Testis (tissue), 2 donors: ENCODE measurements at regions not wholly inside any gene's neighbourhood (a gene's known extent, or its start where the extent isn't known, plus 50 kb on each side); places are given as distances from the start of the nearest gene placed in this dataset.

ENCODE experiments used
- DNase-seq: peaks from one replicate; pipeline ENCODE4 v3.0.0-alpha.2; 2019
- H3K27ac ChIP-seq, 2 donors: fragments of 200-600 bp; sonication (generic); one replicate each; pipeline ENCODE4 v1.5.1; 2019
- H3K27me3 ChIP-seq: fragments of 200-600 bp; sonication (generic); one replicate; pipeline ENCODE4 v1.5.1; 2019
- H3K36me3 ChIP-seq: fragments of 200-600 bp; sonication (generic); one replicate; pipeline ENCODE4 v1.5.1; 2017; ENCODE audit warnings: low read depth; ENCODE audit errors: missing control alignments
- H3K4me1 ChIP-seq: fragments of 200-600 bp; sonication (generic); one replicate; pipeline ENCODE4 v1.5.1; 2019
- H3K4me3 ChIP-seq, 2 donors: fragments of 200-600 bp; sonication (generic); one replicate each; pipeline ENCODE4 v1.5.1; 2017 to 2019
- H3K9me3 ChIP-seq: fragments of 200-600 bp; sonication (generic); one replicate; pipeline ENCODE4 v1.5.1; 2017
- CTCF ChIP-seq, 3 experiments: fragments of 450-650 bp in 2 of 3; fragments of 200-600 bp in 1 of 3; sonication (generic) in 1 of 3; IDR thresholded peaks; one replicate each; pipeline ENCODE4 v1.5.1; 2016 to 2019; ENCODE audit warnings: antibody characterized with exemption in 3 of 3, mild to moderate bottlenecking in 2 of 3, moderate library complexity in 1 of 3
- POLR2A ChIP-seq: fragments of 450-650 bp; IDR thresholded peaks from one replicate; pipeline ENCODE4 v1.6.1; 2017; ENCODE audit warnings: antibody characterized with exemption, mild to moderate bottlenecking, moderate library complexity
- WGBS, 2 donors: methylation state at CpG; one replicate each; pipeline ENCODE4 v1.1.5; 2018; 5-methylcytosine and 5-hydroxymethylcytosine counted together
- intact Hi-C: fragments of 100-400 bp; cut with DNase I; formaldehyde crosslinking; loops from one replicate; pipeline ENCODE4 v1.15.1; 2023; ENCODE audit warnings: low total_unique reads

- TF ChIP-seq CTCF (IDR thresholded peaks at IDR 0.05) (no peak), POLR2A (no peak)
- intact Hi-C loops: no loop called here
- H3K4me1 ChIP-seq: peaks cover 6% of the 10 kb centered on the region
- no peaks in the 10 kb centered on the region for H3K9me3 ChIP-seq
- no peak for DNase-seq
- 80 to 82% methylated on average over 4 of the region's 4 CpGs for WGBS, 2 donors
- H3K36me3 ChIP-seq: no peaks in the 10 kb centered on the region
- H3K27me3 ChIP-seq: no peaks in the 10 kb centered on the region
- no peak overlapping the region for H3K4me3 ChIP-seq
- no peak overlapping the region for H3K27ac ChIP-seq
These were observed 614.0 kb upstream of the SYNCRIP start for GRCh38 chr6:86256615-86257187.

GRCh38 chr6:86255973-86256372 is 613.3 kb upstream of the SYNCRIP start:
- Histone ChIP-seq H3K4me1 (peaks cover 6% of the 10 kb centered on the region), H3K36me3 (no peaks in the 10 kb centered on the region), H3K4me3 (no peak overlapping the region), H3K27ac (no peak overlapping the region), H3K27me3 (no peaks in the 10 kb centered on the region), H3K9me3 (no peaks in the 10 kb centered on the region)
- intact Hi-C loops: no loop called here
- TF ChIP-seq CTCF (IDR thresholded peaks at IDR 0.05) (no peak), POLR2A (no peak)
- 23 to 36% methylated on average over 1 of the region's 1 CpG for WGBS, 2 donors
- DNase-seq: no peak

- Histone ChIP-seq H3K4me1 (peaks cover 2% of the 10 kb centered on the region), H3K36me3 (no peaks in the 10 kb centered on the region), H3K27me3 (no peaks in the 10 kb centered on the region), H3K4me3 (no peak overlapping the region), H3K9me3 (no peaks in the 10 kb centered on the region), H3K27ac (no peak overlapping the region)
- DNase-seq: no peak
- intact Hi-C loops: no loop called here
- 47 to 50% methylated on average over 1 of the region's 1 CpG for WGBS, 2 donors
- TF ChIP-seq POLR2A (no peak), CTCF (IDR thresholded peaks at IDR 0.05) (no peak)
These were observed 608.4 kb upstream of the SYNCRIP start for GRCh38 chr6:86251106-86251505.

GRCh38 chr6:86217906-86218305 is 575.2 kb upstream of the SYNCRIP start:
- Histone ChIP-seq H3K36me3 (no peaks in the 10 kb centered on the region), H3K27ac (no peak overlapping the region), H3K27me3 (no peaks in the 10 kb centered on the region), H3K4me1 (no peaks in the 10 kb centered on the region), H3K9me3 (no peaks in the 10 kb centered on the region), H3K4me3 (no peak overlapping the region)
- TF ChIP-seq POLR2A (no peak), CTCF (IDR thresholded peaks at IDR 0.05) (no peak)
- intact Hi-C loops: no loop called here
- 40 to 42% methylated on average over 2 of the region's 2 CpGs for WGBS, 2 donors
- no peak for DNase-seq

GRCh38 chr6:86215323-86215722 is 572.6 kb upstream of the SYNCRIP start:
- Histone ChIP-seq H3K4me3 (no peak overlapping the region), H3K27me3 (no peaks in the 10 kb centered on the region), H3K9me3 (no peaks in the 10 kb centered on the region), H3K27ac (no peak overlapping the region), H3K4me1 (no peaks in the 10 kb centered on the region), H3K36me3 (no peaks in the 10 kb centered on the region)
- DNase-seq: no peak
- intact Hi-C loops: no loop called here
- 32 to 44% methylated on average over 2 of the region's 2 CpGs for WGBS, 2 donors
- TF ChIP-seq POLR2A (no peak), CTCF (IDR thresholded peaks at IDR 0.05) (no peak)
